Jurkat, Clone E6-1 (cell line): ENCODE measurements at regions not wholly inside any gene's neighbourhood (a gene's known extent, or its start where the extent isn't known, plus 50 kb on each side); places are given as distances from the start of the nearest gene placed in this dataset.

Experiments
- DNase-seq: peaks from one replicate; pipeline ENCODE4 v3.0.0-alpha.2; 2011; ENCODE audit warnings: low read depth, low spot score
- H3K4me3 ChIP-seq: 2 replicates; pipeline ENCODE4 v1.5.1; 2011; ENCODE audit warnings: mild to moderate bottlenecking, low read length, control low read depth, moderate library complexity

GRCh38 chr18:37721544-37722522 lies 156.2 kb upstream of the CELF4 start:
- DNase-seq, result no peak
- no peak overlapping the region for H3K4me3 ChIP-seq

- no peak overlapping the region for H3K4me3 ChIP-seq
Observed at GRCh38 chr18:37720663-37721062, 155.1 kb upstream of the CELF4 start.

GRCh38 chr18:37717656-37718055 lies 152.1 kb upstream of the CELF4 start:
- DNase-seq, result no peak
- H3K4me3 ChIP-seq, result no peak overlapping the region

More at GRCh38 chr18:37720663-37721062, 155.1 kb upstream of the CELF4 start:
- DNase-seq, result no peak

GRCh38 chr18:37717098-37717497 lies 151.5 kb upstream of the CELF4 start:
- H3K4me3 ChIP-seq, result no peak overlapping the region
- no peak for DNase-seq

DNA sequence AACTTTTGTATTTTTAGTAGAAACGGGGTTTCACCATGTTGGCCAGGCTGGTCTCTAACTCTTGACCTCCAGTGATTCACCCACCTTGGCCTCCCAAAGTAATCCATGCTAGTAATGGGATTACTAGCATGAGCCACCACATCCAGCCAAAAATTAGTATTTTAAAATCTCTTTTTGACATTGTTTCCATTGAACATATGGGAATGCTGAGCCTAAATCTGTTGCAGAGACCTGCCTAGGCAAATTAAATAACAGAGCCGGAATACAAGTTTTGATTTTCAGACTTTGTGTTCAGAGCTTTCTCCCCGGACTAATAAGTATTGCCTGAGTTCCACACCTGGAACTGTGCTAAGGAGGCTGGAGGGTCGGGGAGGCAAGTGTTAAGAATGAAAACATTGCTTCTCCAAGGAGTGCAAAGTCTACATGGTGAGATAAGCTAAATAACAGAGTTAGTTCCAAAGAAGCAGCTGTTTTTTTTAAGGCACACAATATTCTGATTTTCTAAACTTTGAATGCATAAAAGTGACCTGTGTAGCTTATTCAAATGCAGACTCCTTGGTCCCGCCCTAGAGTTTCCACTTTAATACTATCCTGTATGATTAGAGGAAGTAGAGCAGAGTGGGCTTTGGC lies 150.6 kb upstream of the CELF4 start:
- no peak overlapping the region for H3K4me3 ChIP-seq
- no peak for DNase-seq

GRCh38 chr18:37714691-37715090 lies 149.1 kb upstream of the CELF4 start:
- no peak for DNase-seq
- no peak overlapping the region for H3K4me3 ChIP-seq

DNA sequence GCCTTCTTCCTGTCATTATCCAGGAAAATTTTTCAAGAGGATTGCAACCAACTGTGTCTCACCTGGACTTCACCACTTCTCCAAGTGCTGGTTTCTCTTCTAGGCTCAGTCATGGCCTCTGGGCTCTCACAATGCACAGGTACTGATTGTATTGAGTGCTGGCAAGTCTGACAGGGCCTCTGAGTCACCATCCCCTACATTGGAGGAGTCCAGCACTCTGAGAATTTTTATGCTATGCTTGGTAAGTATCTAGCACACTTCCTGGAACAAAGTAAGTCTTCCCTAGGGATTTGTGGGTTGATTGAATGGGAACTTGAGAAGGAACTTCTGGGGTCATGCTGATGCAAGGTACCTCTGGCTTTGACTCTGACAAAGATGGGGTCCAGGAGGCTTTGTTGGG lies 147.2 kb upstream of the CELF4 start:
- no peak overlapping the region for H3K4me3 ChIP-seq

GRCh38 chr18:37711766-37712505 lies 146.3 kb upstream of the CELF4 start:
- no peak overlapping the region for H3K4me3 ChIP-seq
- DNase-seq, result no peak

More for the DNA sequence above, 147.2 kb upstream of the CELF4 start:
- no peak for DNase-seq

DNA sequence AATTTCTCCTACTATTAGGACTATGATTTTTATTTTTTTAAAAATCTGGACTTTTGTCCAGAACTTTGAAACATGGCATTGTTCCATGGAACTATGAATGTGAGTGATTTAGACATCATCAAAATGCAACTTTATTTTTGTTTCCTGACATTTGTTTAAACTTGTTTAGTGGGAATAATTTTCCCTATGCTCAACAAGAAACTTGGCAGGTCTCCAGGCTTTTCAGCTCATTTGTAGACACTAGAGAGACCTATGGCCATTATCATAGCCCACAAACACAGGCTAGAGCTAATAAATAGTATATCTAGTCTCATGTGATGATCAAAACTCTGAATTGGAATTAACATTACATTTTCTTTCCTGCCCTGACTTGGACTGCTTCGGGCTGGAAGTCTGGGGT lies 145.1 kb upstream of the CELF4 start:
- DNase-seq, result no peak
- no peak overlapping the region for H3K4me3 ChIP-seq

GRCh38 chr18:37709740-37710139 lies 144.1 kb upstream of the CELF4 start:
- H3K4me3 ChIP-seq, result no peak overlapping the region
- no peak for DNase-seq

DNA sequence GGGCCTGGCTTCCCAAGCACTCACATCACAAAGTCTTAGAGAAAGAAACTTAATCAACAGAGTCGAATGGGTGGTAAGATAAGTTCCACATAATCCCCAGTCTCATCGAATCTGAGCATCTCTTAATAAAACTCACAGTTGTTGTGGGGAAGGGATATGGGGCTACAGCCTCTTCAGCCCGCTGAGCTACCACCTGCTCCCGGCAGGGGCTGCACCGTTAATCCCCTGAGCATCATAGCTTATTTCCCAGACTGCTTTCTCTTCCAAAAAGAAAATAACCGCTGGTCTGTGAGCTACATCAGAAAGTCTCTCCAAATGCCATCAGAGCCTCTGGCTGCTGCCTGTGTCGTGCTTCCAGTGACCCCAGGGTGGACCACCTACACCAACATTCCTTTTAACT lies 139.4 kb upstream of the CELF4 start:
- H3K4me3 ChIP-seq, result no peak overlapping the region
- DNase-seq, result no peak

- DNase-seq, result no peak
- H3K4me3 ChIP-seq, result no peak overlapping the region
Observed at GRCh38 chr18:37702841-37703240, 137.2 kb upstream of the CELF4 start.

GRCh38 chr18:37701967-37702366 lies 136.4 kb upstream of the CELF4 start:
- no peak overlapping the region for H3K4me3 ChIP-seq
- DNase-seq, result no peak

GRCh38 chr18:37698508-37699040 lies 133.0 kb upstream of the CELF4 start:
- no peak for DNase-seq
- H3K4me3 ChIP-seq, result no peak overlapping the region

DNA sequence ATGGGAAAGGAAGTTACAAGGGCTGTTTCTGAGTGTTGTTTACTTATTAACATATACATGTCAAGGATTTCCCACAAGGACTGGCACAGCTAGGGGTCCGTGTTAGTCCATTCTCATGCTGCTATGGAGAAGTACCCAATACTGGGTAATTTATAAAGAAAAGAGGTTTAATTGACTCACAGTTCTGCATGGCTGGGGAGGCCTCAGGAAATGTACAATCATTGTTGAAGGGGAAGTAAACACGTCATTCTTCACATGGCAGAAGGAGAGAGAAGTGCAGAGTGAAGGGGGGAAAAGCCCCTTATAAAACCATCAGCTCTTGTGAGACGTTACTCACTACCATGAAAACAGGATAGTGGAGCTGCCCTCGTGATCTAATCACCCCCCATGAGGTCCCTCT lies 128.9 kb upstream of the CELF4 start:
- H3K4me3 ChIP-seq, result no peak overlapping the region
- DNase-seq, result no peak

GRCh38 chr18:37691162-37691561 lies 125.6 kb upstream of the CELF4 start:
- H3K4me3 ChIP-seq, result no peak overlapping the region
- no peak for DNase-seq

GRCh38 chr18:37689841-37690240 lies 124.2 kb upstream of the CELF4 start:
- DNase-seq, result no peak
- no peak overlapping the region for H3K4me3 ChIP-seq

- peak; percentile 3 for DNase-seq
- no peak overlapping the region for H3K4me3 ChIP-seq
Observed at GRCh38 chr18:37684590-37684989, 119.0 kb upstream of the CELF4 start.

DNA sequence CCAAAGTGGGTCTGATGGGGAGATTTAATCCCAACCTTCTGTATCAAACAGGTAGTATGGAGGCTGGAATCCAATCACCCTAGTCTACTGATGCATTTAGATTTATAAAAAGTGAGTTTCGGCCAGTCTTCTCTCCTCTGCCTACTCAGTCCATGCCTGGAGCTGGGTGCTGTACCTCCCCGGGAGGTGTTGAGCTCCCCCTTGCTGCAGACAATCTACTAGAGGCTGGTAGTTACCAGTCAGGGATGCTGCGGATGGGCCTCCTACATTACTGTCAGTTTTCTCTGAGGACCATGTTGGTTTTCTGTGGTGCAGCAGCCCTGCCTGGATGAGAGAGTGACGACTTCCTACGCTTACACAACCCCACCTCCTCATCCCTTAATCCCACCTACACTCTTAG lies 118.6 kb upstream of the CELF4 start:
- DNase-seq, result no peak
- H3K4me3 ChIP-seq, result no peak overlapping the region

DNA sequence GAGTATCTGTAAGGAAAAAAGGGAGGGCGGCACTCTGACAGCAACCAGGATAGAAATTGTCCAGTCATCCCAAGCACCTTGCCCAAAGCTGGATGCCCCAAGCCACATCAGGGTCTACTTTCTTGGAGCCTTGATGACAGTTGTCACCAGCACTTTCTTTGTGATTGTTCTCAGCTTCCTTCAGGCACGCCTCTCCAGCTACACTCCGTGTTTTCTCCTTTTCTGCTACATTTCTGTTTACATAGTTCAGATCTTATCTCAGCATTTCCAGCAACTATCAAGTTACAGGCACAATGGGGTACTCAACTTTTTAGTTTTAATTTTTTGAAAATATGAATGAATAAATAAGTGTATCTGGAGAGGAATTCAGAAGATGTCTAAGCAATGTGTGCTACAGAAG lies 115.3 kb upstream of the CELF4 start:
- no peak overlapping the region for H3K4me3 ChIP-seq
- DNase-seq, result no peak
